ENCODE measurements at regions not wholly inside any gene's neighbourhood (a gene's known extent, or its start where the extent isn't known, plus 50 kb on each side); places are given as distances from the start of the nearest gene placed in this dataset.

GRCh38 chr6:144335311-144335861 is 50.3 kb downstream of the UTRN start:
- no peak for DNase-seq

GRCh38 chr6:144335914-144336313 is 50.8 kb downstream of the UTRN start:
- DNase-seq: peak in 1 of 2 donors; percentile 42

- no peak for DNase-seq
Observed at GRCh38 chr6:144336900-144337299, 51.8 kb downstream of the UTRN start.

GRCh38 chr6:144338474-144338873 is 53.3 kb downstream of the UTRN start:
- DNase-seq: no peak

- peak; percentile 43 to 49 for DNase-seq
Observed at GRCh38 chr6:144338951-144339700, 54.0 kb downstream of the UTRN start.

GRCh38 chr6:144339859-144340452 is 54.8 kb downstream of the UTRN start:
- DNase-seq: no peak

GRCh38 chr6:144340541-144341371 is 55.6 kb downstream of the UTRN start:
- peak in 1 of 2 donors; percentile 30 for DNase-seq

GRCh38 chr6:144341831-144342527 is 56.8 kb downstream of the UTRN start:
- DNase-seq: peak in 1 of 2 donors; percentile 19

GRCh38 chr6:144343701-144344428 is 58.7 kb downstream of the UTRN start:
- DNase-seq: peak; percentile 56 to 68

GRCh38 chr6:144344646-144345045 is 59.5 kb downstream of the UTRN start:
- DNase-seq: peak in 1 of 2 donors; percentile 25

- DNase-seq: no peak
Observed at GRCh38 chr6:144345451-144345850, 60.3 kb downstream of the UTRN start.

GRCh38 chr6:144346719-144347447 is 61.7 kb downstream of the UTRN start:
- DNase-seq: peak; percentile 57 to 65

- DNase-seq: no peak
Observed at GRCh38 chr6:144347448-144347759, 62.3 kb downstream of the UTRN start.

- DNase-seq: no peak
Observed at GRCh38 chr6:144347933-144348332, 62.8 kb downstream of the UTRN start.

GRCh38 chr6:144349690-144350527 is 64.8 kb downstream of the UTRN start:
- peak in 1 of 2 donors; percentile 49 for DNase-seq

GRCh38 chr6:144350528-144350880 is 65.4 kb downstream of the UTRN start:
- no peak for DNase-seq

GRCh38 chr6:144351379-144352127 is 66.4 kb downstream of the UTRN start:
- peak in 1 of 2 donors; percentile 6 for DNase-seq

- DNase-seq: peak; percentile 88 to 94
Observed at GRCh38 chr6:144352331-144352730, 67.2 kb downstream of the UTRN start.

- DNase-seq: peak in 1 of 2 donors; percentile 28
Observed at GRCh38 chr6:144353871-144354314, 68.8 kb downstream of the UTRN start.

GRCh38 chr6:144359783-144360182 is 74.6 kb downstream of the UTRN start:
- no peak for DNase-seq

Measured in inflammatory macrophage treated with lipopolysaccharide for 1 hour (primary cell).